ENCODE measurements at regions not wholly inside any gene's neighbourhood (a gene's known extent, or its start where the extent isn't known, plus 50 kb on each side); places are given as distances from the start of the nearest gene placed in this dataset.
A peak's percentile ranks its signal among the peaks of the same experiment; 100 is the strongest.

GRCh38 chr15:35907511-35907910, 361.5 kb upstream of the DPH6 start:
- no peak for ATAC-seq
- Histone ChIP-seq H3K4me3 (no peak overlapping the region), H3K27ac (no peak overlapping the region), H3K36me3 (no peaks in the 10 kb centered on the region), H3K27me3 (no peaks in the 10 kb centered on the region), H3K9me3 (no peaks in the 10 kb centered on the region), H3K4me1 (peaks cover 0 to 15% (median 0%) of the 10 kb centered on the region in 3 donors)
- 6 to 11% methylated on average over 3 of the region's 3 CpGs for WGBS, 2 donors (ENCODE audit: low coverage in 1 of 2)
- no peak for TF ChIP-seq EP300 (IDR thresholded peaks at IDR 0.05)

DNA sequence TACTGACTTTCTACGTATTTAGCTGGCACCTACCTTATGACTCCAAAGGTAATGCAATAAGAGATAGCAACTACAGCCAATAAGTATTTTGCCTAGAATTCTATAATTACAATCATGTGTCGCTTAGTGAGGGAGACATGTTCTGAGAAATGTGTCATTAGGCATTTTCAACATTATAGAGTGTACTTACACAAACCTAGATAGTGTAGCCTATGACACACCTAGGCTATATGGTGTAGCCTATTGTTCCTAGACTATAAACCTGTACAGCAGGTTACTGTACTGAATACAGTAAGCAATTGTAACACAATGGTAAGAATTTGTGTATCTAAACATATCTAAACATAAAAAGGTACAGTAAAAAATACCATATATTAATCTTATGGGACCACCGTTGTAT, 363.4 kb upstream of the DPH6 start:
- no peak overlapping the region for H3K4me3 ChIP-seq
- WGBS, 2 donors (ENCODE audit: low coverage in 1 of 2): 90% methylated on average over 3 of the region's 3 CpGs
- no peaks in the 10 kb centered on the region for H3K27me3 ChIP-seq
- TF ChIP-seq POLR2AphosphoS5 (IDR thresholded peaks at IDR 0.05) (no peak), EP300 (IDR thresholded peaks at IDR 0.05) (no peak)
- no peak for ATAC-seq
- no peaks in the 10 kb centered on the region for H3K36me3 ChIP-seq
- H3K9me3 ChIP-seq: no peaks in the 10 kb centered on the region
- H3K4me1 ChIP-seq: peaks cover 0 to 15% (median 0%) of the 10 kb centered on the region in 3 donors
- no peak overlapping the region for H3K27ac ChIP-seq

GRCh38 chr15:35910227-35910626, 364.3 kb upstream of the DPH6 start:
- Histone ChIP-seq H3K27ac (no peak overlapping the region), H3K9me3 (no peaks in the 10 kb centered on the region), H3K36me3 (no peaks in the 10 kb centered on the region), H3K27me3 (no peaks in the 10 kb centered on the region), H3K4me1 (peaks cover 0 to 15% (median 0%) of the 10 kb centered on the region in 3 donors), H3K4me3 (no peak overlapping the region)
- ATAC-seq: no peak
- WGBS, 2 donors (ENCODE audit: low coverage in 1 of 2): 90 to 100% methylated on average over 2 of the region's 2 CpGs
- no peak for TF ChIP-seq EP300 (IDR thresholded peaks at IDR 0.05)
- no peak for TF ChIP-seq POLR2AphosphoS5 (IDR thresholded peaks at IDR 0.05)
- TF ChIP-seq CTCF (IDR thresholded peaks at IDR 0.05): no peak

DNA sequence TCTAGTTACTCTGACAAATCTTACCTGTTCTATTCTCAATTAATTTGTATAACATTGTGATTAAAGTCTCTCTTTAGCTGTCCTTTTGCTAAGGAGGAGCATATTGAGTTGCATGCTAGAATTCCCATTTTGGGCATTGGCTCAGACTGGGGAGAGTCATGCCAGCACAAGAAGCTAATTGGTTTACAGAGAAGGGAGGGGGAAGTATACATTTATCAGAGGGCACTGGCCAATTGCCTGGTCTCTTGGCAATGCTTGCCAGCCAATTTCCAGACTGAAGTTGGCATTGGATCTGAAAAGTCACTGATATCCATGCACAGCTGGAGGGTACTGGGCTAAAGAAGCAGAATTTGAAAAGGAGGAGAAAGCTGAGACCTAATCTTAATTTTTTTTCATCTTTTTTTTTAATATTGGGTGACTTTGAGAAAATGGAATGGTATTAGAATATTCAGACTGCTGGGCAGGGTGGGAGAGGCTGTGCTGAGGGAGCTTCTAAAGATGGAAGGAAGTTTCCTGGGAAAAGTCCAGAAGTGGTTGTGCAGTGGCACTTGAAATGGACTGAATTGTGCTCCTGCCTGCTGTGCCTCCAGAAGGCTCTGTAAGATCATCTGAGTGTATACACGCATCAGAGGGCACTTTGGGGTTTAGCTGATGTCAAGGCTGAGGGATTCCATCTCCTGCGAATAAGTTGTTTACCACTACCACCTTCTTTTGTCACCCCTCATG, 365.2 kb upstream of the DPH6 start:
- H3K9me3 ChIP-seq: no peaks in the 10 kb centered on the region
- H3K27ac ChIP-seq: no peak overlapping the region
- 83% methylated on average over 2 of the region's 2 CpGs; no CpG with 5 or more reads in 1 of the 2 donors for WGBS, 2 donors (ENCODE audit: low coverage in 1 of 2)
- H3K27me3 ChIP-seq: no peaks in the 10 kb centered on the region
- ATAC-seq: no peak
- TF ChIP-seq EP300 (IDR thresholded peaks at IDR 0.05): no peak
- no peak for TF ChIP-seq POLR2AphosphoS5 (IDR thresholded peaks at IDR 0.05)
- no peak for TF ChIP-seq CTCF (IDR thresholded peaks at IDR 0.05)
- TF ChIP-seq POLR2A (IDR thresholded peaks at IDR 0.05): no peak
- no peak overlapping the region for H3K4me3 ChIP-seq
- peaks cover 0 to 15% (median 0%) of the 10 kb centered on the region in 3 donors for H3K4me1 ChIP-seq
- H3K36me3 ChIP-seq: no peaks in the 10 kb centered on the region

DNA sequence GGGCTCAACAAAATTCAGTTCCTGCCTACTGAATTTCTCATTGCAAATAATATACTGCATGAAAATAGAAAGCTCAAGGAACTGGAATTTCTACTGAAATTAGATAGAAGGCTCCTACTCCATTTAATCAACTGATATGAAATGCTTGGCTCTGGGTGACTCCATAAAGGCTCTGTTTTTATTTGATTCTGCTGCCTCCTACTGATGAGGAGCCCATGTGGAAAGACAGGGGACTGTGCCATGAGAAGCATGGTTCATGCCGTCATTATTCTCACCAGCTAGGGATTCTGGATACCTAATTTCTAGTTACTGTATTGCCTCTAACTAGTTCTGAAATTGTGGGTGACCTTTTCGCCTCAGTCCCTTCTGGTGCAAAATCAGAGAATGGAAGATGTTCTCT, 366.2 kb upstream of the DPH6 start:
- TF ChIP-seq EP300 (IDR thresholded peaks at IDR 0.05) (no peak), CTCF (IDR thresholded peaks at IDR 0.05) (peak in 2 of 4 experiments; percentile 15 to 31), POLR2A (IDR thresholded peaks at IDR 0.05) (no peak)
- Histone ChIP-seq H3K9me3 (no peaks in the 10 kb centered on the region), H3K4me3 (no peak overlapping the region), H3K27ac (no peak overlapping the region), H3K27me3 (no peaks in the 10 kb centered on the region), H3K4me1 (peaks cover 0 to 13% (median 0%) of the 10 kb centered on the region in 3 donors), H3K36me3 (no peaks in the 10 kb centered on the region)
- ATAC-seq: no peak
- 83% methylated on average over 2 of the region's 2 CpGs; no CpG with 5 or more reads in 1 of the 2 donors for WGBS, 2 donors (ENCODE audit: low coverage in 1 of 2)

DNA sequence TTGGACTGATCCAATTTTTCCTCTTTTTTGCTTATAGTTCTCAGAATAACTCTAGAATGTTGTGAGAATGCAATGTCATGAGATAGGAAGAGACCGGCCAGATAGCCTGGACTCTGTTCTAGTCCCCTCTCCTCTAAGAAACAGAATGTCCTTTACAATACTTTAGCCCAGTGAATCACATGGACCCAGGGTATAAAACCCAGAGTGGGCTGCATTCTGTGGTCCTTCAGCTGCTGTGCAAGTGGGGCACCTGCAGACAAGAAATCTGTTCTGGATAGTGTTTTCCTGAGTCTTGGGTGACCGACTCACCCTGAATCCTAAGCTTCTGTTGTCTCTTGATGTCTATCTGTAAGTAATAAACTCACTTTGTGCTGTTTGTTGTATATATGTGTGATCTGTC, 368.6 kb upstream of the DPH6 start:
- TF ChIP-seq POLR2A (IDR thresholded peaks at IDR 0.05): no peak
- TF ChIP-seq EP300 (IDR thresholded peaks at IDR 0.05): no peak
- H3K27ac ChIP-seq: no peak overlapping the region
- WGBS, 2 donors (ENCODE audit: low coverage in 1 of 2): 89 to 100% methylated on average over 1 to 2 of the region's 2 CpGs
- no peaks in the 10 kb centered on the region for H3K27me3 ChIP-seq
- peaks cover 0 to 9% (median 0%) of the 10 kb centered on the region in 3 donors for H3K4me1 ChIP-seq
- H3K9me3 ChIP-seq: no peaks in the 10 kb centered on the region
- H3K4me3 ChIP-seq: no peak overlapping the region
- no peak for ATAC-seq
- H3K36me3 ChIP-seq: no peaks in the 10 kb centered on the region

Data from gastroesophageal sphincter (tissue), 4 donors.